ENCODE measurements at regions not wholly inside any gene's neighbourhood (a gene's known extent, or its start where the extent isn't known, plus 50 kb on each side); places are given as distances from the start of the nearest gene placed in this dataset.

GRCh38 chr14:104510216-104510615 is 69.3 kb upstream of the C14orf180 start:
- H3K36me3 ChIP-seq (ENCODE audit: control insufficient read depth in 2 of 3, insufficient read depth in 3 of 3, low read length in 3 of 3) = no peaks in the 10 kb centered on the region
- intact Hi-C loops (cut with DNase I) = no loop called here
- no peak for FAIRE-seq
- H3K4me1 ChIP-seq (ENCODE audit: control insufficient read depth in 2 of 3, insufficient read depth in 2 of 3, low read depth in 1 of 3, low read length in 3 of 3) = no peaks in the 10 kb centered on the region
- H3K9ac ChIP-seq (ENCODE audit: low read length in 3 of 3) = no peak overlapping the region
- H3K27ac ChIP-seq (ENCODE audit: low read depth in 2 of 2, low read length in 2 of 2) = no peak overlapping the region
- H3K9me3 ChIP-seq (ENCODE audit: control insufficient read depth in 2 of 3, insufficient read depth in 1 of 3, low read length in 3 of 3) = peaks cover 0 to 6% (median 3%) of the 10 kb centered on the region in 3 donors
- no peak for DNase-seq
- TF ChIP-seq, protein P1, sequence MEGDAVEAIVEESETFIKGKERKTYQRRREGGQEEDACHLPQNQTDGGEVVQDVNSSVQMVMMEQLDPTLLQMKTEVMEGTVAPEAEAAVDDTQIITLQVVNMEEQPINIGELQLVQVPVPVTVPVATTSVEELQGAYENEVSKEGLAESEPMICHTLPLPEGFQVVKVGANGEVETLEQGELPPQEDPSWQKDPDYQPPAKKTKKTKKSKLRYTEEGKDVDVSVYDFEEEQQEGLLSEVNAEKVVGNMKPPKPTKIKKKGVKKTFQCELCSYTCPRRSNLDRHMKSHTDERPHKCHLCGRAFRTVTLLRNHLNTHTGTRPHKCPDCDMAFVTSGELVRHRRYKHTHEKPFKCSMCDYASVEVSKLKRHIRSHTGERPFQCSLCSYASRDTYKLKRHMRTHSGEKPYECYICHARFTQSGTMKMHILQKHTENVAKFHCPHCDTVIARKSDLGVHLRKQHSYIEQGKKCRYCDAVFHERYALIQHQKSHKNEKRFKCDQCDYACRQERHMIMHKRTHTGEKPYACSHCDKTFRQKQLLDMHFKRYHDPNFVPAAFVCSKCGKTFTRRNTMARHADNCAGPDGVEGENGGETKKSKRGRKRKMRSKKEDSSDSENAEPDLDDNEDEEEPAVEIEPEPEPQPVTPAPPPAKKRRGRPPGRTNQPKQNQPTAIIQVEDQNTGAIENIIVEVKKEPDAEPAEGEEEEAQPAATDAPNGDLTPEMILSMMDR (IDR thresholded peaks at IDR 0.05; ENCODE audit: borderline replicate concordance, extremely low read depth, insufficient read depth) = no peak
- no peaks in the 10 kb centered on the region for H3K27me3 ChIP-seq (ENCODE audit: control insufficient read depth, insufficient read depth, low read length)
- no peak overlapping the region for H3K4me3 ChIP-seq (ENCODE audit: low read length in 3 of 3)

DNA sequence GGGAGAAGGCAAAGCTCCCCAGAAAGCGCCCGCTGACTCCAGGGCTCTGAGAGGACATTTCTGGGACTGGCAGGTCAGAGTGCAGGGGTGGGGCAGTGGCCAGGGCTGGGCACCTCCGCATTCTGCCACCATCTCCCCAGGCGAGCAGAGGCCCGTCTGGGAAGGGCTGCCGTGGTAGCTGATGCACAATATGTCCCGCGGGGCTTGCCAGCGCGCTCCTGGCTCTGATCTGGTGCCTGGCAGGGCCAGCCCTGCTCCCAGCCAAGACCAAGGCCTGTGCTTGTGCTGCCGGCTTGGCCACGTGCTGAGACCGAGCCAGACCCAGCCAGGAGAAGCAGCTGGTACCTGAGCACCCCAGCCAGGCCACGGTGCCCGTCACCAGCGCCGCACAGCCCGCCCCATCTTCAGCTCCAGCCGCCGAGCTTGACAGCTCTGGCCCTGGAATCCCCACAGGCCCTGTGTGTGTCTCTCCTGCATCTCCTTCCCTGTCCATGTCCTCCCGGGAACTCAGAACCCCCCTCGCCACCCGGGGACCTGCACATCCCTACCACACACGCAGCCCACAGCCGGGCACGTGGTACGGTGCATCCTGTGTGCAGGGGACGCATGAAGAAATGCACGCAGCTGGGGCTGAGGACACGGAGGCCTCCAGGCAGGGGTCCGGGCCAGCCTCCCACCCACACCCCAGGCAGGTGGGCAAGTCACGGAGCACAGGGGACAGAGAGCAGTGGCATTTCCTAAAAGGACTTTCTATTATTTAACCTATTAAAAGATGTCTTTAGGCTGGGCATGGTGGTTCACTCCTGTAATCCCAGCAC is 68.6 kb upstream of the C14orf180 start:
- no peak overlapping the region for H3K4me3 ChIP-seq (ENCODE audit: low read length in 3 of 3)
- TF ChIP-seq, protein P1 (IDR thresholded peaks at IDR 0.05; ENCODE audit: borderline replicate concordance, extremely low read depth, insufficient read depth) = no peak
- no peak for DNase-seq
- no peaks in the 10 kb centered on the region for H3K4me1 ChIP-seq (ENCODE audit: control insufficient read depth in 2 of 3, insufficient read depth in 2 of 3, low read depth in 1 of 3, low read length in 3 of 3)
- no peaks in the 10 kb centered on the region for H3K36me3 ChIP-seq (ENCODE audit: control insufficient read depth in 2 of 3, insufficient read depth in 3 of 3, low read length in 3 of 3)
- no peak overlapping the region for H3K9ac ChIP-seq (ENCODE audit: low read length in 3 of 3)
- intact Hi-C loops (cut with DNase I) = no loop called here
- peaks cover 0 to 6% (median 3%) of the 10 kb centered on the region in 3 donors for H3K9me3 ChIP-seq (ENCODE audit: control insufficient read depth in 2 of 3, insufficient read depth in 1 of 3, low read length in 3 of 3)
- no peak overlapping the region for H3K27ac ChIP-seq (ENCODE audit: low read depth in 2 of 2, low read length in 2 of 2)
- no peak for FAIRE-seq
- H3K27me3 ChIP-seq (ENCODE audit: control insufficient read depth, insufficient read depth, low read length) = no peaks in the 10 kb centered on the region

DNA sequence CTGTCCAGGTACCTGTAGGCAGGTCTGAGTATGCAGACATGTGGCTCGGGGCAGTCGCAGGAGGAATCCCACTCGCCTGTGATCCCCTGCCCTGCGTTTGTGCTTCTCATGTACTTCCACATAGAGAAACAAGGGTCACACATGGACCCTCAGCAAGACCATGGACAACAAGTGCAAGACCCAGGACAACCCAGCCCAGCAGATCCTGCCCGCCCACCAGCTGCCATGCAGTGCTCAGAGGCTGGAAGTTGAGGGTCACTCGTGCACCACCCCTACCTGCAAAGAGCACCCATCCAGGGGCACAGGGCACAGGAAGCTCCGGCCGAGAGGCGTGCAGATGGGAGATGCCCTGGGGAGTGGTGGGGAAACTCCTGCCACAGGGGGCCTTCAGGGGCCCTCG is 67.5 kb upstream of the C14orf180 start:
- intact Hi-C loops (cut with DNase I) = no loop called here
- TF ChIP-seq, protein P1 (IDR thresholded peaks at IDR 0.05; ENCODE audit: borderline replicate concordance, extremely low read depth, insufficient read depth) = no peak
- Histone ChIP-seq H3K4me1 (ENCODE audit: control insufficient read depth in 2 of 3, insufficient read depth in 2 of 3, low read depth in 1 of 3, low read length in 3 of 3) (no peaks in the 10 kb centered on the region), H3K27ac (ENCODE audit: low read depth in 2 of 2, low read length in 2 of 2) (no peak overlapping the region), H3K9ac (ENCODE audit: low read length in 3 of 3) (no peak overlapping the region), H3K27me3 (ENCODE audit: control insufficient read depth, insufficient read depth, low read length) (no peaks in the 10 kb centered on the region), H3K36me3 (ENCODE audit: control insufficient read depth in 2 of 3, insufficient read depth in 3 of 3, low read length in 3 of 3) (no peaks in the 10 kb centered on the region), H3K9me3 (ENCODE audit: control insufficient read depth in 2 of 3, insufficient read depth in 1 of 3, low read length in 3 of 3) (peaks cover 0 to 6% (median 4%) of the 10 kb centered on the region in 3 donors), H3K4me3 (ENCODE audit: low read length in 3 of 3) (no peak overlapping the region)
- FAIRE-seq (no peak), DNase-seq (no peak)
